NCI-H1930 (cell line): ENCODE measurements at regions not wholly inside any gene's neighbourhood (a gene's known extent, or its start where the extent isn't known, plus 50 kb on each side); places are given as distances from the start of the nearest gene placed in this dataset.

ENCODE experiments used
- DNase-seq, 2 experiments: peaks; one replicate each; lab custom pipeline; 2025; lab: John Stamatoyannopoulos, UW

DNA sequence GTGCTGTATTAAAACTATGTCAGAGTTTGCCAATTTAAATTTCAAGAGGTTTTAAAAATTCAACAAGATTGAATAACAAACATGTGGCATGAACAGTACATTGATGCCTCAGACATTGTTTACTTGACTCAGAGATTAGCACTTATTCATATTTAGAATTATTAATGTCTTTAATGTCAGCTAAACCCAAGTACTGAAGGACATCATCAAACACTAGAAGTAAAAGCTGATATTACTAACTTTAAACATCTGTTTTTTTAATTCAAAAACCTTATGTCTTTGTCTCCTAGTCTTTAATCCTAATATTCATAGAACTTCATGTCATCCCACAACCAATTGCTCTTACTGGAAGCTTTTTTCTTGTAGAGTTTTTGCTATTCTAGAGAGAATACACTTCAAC lies 406.2 kb upstream of the PCDH7 start:
- no peak for DNase-seq

DNA sequence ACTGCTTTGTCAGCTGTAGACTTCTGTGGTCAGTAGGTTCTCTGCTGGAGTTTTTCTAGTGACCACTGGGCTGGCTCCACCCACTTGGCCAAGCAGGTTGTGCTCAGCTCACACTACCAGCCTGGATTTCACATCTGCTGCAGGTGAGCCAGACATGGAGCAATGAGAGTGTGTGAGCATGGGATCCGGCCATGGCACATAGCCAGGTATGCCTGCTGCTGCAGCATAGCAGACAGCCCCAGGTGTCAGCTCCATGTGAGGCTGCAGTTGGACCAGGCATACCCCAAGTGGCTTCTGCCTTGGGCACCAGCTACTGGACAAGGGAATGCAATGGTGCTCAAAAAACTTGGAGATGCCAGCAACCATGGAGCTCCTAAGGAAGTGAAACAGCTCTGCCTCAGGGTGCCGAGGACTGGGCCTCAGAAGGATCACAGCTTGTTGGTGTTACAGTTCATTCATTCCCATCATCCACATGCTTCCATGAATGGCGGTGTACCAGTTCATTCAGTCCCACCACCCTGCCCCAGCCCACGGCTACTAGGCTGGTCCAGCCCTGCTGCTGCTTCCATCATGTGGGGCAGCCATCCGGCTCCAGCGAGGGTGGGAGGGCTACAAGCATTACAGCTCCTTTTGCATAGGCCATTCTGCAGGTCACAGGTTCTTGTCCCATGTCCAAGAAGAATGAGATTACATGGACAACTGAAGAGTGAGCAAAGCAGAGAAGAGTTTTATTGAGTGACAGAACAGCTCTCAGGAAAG lies 389.1 kb upstream of the PCDH7 start:
- no peak for DNase-seq

DNA sequence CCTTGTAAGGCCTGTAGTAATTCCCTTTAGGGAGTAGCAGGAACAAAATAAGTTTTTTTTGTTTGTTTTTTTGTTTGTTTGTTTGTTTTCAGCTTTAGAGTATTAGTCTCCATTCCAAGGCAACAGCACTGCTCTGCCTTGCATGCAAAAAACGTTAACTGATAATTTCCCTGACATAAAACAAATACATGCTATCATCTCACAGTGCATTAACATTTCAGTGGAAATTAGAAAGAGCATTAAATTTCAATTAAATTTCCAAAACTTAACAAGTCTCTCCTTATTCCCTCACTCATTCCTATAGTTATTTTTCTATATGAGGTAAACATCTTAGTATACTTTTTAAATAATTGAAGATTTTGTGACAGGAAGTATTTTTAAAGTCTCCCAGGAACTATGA lies 378.4 kb upstream of the PCDH7 start:
- DNase-seq, result no peak

DNA sequence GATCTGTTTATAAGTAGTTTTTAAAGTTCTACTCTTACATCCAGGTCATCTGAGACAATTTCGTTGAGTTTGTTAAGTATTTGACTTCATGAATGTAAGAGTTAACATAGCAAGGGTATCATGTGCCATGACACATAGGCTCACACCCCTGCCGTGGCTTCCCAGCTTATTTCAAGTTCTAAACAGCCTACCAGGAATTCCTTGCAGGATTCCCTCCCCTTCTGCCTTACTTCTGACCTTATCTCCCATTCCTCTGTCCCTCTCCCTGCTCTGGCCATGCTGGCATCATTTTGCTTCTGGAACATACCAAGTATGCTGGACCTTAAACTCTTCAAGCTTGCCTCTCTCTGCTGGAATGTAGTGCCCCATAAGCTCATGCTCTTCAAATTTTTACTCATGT lies 369.9 kb upstream of the PCDH7 start:
- DNase-seq, result no peak

DNA sequence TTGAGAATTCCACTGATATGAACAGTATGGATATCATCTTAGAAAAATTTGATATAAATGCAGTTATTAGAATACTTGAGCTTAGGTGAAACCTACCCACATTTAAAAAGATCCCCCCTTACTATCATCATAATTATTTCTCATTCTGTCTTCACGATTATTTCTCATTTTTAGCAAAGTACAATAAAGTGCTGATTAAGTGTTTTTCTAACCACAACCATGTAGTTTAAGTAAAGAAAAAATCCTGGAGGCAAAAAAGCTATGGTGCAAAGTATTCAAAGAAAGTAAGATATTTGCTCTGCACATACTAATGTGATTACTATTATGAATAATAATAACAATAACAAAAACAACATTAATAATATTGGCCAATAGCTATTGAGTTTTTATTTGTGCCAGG lies 365.6 kb upstream of the PCDH7 start:
- DNase-seq, result no peak

DNA sequence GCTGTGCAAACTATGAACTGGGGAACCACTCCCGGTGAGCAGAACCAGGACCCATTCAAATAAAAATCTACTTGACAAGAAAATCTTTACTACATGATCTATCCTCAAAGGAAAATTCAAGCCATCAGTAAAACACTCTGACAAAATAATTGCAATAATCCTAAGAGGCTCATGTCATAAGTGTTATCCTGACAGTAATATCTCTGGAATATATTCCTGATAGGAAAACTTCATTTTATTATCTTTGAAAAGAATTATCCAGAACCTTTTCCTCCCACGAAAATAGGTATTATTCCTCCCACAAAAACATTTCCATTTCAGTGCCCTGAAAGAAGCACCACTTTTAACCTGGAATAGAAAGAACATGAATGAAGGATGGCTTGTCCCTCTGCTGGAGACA lies 357.7 kb upstream of the PCDH7 start:
- no peak for DNase-seq

DNA sequence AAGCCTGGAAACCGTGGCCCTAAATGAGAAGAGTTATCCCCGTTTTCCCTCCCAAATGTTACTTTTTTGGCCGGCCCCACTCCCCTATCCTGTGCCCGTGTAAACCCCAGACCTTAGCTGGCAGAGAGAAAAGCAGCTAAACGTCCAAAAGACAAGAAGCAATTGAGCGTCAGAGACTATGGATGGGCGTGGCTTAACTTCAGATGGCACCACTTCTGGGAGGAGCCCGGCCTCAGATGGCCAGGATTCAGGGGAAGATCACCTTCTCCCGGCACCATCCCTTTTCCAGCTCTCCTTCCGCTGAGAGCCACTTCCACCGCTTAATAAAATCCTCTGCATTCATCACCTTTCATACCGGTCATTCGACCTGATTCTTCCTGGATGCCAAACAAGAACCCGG lies 350.1 kb upstream of the PCDH7 start:
- no peak for DNase-seq

DNA sequence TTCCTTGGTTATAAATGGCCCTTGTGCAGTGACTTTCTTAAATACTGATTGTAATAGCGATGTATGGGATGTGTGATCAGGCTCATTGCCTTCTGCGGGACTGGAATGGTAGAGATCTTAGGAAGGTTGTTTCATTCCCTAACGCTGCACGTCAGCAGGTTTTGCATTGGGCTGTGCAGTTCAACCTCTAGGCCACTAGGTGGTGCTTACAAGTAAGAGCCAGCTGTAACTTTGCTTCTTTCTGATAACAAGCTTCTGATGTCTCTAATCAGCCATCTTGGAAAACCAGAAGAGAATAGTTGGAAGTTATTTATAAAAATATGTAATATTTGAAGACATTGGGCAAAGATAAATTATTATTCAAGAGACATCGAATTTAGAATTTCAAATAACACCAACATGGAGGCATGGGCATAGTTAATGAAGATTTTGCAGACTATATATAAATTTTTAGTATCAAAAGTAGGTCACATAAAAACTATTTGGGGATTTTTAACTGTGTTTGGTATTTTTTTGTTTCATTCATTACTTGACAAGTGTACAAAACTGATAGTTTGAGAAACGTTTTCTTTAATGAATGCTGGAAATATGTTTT lies 339.7 kb upstream of the PCDH7 start:
- peak in 1 of 2 experiments; percentile 2 for DNase-seq

DNA sequence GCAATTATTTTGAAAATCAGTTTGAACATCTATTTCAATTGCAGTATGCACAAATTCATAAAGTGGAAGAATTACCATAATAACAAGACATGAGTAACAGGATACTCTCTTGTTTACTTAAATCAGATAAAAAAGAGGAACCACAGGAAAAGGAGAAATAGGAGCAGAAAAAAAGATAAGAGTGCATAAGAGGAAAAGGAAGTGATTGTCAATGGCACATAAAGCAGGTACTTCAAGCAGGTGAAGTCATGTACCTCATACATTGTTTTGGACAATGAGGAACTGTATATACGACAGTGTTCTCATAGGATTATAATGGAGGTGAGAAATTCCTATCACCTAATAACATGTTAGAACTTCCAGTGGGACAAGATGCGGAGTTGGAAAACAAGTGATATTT lies 334.5 kb upstream of the PCDH7 start:
- no peak for DNase-seq

DNA sequence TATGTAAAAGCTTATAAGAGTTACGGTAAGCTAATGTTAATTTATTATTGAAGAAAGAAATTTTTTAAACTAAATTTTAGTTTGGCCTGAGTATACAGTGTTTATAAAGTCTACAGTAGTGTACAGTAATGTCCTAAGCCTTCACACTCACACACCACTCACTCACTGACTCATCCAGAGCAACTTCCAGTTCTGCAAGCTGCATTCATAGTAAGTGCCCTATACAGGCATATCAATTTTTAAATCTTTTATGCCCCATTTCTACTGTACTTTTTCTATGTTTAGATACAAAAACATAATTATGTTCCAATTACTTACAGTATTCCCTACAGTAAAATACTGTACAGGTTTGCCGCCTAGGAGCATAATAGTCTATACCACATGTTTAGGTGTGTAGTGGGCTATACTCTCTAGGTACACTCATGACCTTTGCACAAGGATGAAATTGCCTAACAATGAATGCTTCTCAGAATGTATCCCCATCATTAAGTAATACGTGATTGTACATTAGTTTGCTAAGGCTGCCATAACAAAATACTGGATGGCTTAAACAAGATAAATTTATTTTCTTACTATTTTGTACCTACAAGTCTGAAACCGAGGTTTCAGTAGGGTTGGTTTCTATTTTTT lies 333.8 kb upstream of the PCDH7 start:
- DNase-seq, result no peak

DNA sequence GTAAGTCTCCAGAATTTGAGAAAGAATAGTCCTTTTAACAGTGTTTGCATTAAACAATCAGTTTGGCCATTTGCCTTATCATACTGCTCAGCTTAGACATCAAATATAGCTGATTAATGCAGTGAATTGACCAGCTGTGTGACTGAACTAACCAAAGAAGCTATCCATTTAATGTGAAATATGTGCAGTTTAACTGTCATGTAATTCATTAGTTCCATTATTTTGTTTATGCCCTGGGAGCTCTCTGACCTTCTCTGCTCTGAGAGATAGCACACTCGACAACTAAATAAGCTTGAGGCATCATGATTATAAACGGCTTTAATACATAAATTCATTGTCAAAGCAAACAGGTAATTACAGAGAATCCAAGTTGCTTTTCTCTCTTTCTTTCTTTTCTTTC lies 324.3 kb upstream of the PCDH7 start:
- no peak for DNase-seq

DNA sequence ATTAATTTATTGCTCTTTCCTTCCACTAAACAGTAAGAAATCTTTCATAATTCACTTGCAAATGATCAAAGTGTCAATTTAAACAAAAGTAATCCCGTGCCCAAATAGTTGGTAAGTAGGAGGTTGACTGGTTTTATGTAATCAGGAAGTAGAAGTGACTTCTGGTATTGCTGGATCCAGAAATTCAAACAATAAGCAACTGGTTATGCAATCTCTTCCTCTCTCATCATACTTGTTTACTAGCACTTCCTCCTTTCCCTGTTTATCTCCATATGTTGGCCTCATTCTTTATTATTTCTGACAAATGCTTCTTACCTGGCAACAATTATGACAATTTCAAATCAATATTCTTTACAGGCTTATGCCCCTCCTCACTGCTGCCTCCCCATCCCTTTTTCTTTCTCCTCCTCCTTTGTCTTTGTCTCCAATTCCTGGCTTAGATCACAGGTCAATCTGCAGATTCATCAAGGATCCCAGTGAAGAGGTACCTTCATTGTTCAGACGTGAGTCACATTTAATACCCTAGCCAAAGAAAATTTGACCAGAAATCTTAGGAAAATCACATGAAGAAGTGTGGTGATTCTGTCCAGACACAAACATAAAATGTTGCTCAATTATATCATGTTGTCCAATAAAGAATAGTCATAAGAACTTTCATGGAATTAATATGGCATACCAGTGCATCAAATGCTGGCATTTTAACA lies 323.2 kb upstream of the PCDH7 start:
- DNase-seq, result no peak

DNA sequence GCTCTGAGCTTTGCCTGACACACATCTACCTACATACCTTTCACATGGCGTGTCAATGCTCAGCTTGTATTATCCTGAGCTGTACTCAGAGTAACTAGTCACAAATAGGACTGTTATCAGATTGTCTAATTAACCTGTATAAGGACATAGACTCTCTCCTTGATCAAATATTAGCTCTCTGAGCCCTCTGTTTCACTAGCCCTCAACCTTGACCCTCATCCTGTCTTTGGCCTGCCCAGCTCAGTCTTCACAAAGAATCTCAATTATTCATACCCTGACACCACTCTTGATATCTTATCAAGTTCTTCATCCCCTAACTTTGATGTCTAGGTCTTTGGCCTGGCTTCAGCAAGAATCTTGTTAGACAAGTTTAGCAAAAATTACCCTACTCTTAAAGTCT lies 320.7 kb upstream of the PCDH7 start:
- no peak for DNase-seq

DNA sequence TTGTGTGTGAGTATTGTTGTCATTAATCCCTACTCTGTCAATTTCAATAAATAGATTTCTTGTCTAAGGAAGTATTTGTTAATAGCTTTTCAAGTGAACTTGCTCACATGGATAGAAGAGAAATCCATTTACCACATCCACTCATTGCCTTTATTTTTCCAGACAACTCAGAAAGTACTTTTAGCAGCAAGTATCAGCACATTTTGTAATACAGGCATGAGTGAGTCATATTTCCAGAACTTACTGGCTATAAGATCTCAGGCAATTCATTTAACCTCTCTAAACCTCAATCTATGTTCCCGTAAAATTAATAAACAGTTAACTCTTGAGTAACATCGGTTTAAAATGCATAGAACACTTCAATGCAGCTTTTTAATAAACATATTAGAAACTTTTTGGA lies 317.9 kb upstream of the PCDH7 start:
- DNase-seq, result no peak

DNA sequence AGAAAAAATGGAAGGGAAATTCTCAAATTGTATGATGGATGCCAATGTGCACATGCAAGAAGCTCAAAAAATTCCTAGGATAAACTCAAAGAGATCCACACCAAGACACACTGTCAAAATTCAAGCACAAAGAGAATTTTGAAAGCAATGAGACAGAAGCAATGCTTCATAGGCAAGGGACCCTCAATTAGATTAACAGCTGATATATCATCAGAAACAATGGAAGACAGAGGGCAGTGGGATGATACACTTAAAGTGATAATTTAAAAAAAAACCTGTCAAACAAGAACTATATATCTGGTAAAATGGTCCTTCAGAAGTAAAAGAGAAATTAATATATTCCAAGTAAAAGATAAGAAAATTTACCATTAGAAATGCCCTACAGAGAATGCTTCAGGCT lies 306.3 kb upstream of the PCDH7 start:
- no peak for DNase-seq

DNA sequence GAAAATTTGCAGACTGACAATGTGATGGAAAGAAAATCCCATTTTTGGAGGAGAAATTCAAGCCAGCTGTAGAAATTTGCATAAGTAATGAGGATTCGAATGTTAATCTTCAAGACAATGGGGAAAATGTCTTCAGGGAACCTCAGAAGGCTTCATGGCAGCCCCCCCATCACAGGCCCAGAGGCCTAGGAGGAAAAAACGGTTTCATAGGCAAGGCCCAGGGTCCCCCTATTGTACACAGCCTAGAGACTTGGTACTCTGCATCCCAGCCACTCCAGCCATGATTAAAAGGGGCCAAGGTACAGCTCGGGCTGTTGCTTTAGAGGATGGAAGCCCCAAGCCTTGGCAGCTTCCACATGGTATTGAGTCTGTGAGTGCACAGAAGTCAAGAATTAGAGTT lies 303.6 kb upstream of the PCDH7 start:
- no peak for DNase-seq

DNA sequence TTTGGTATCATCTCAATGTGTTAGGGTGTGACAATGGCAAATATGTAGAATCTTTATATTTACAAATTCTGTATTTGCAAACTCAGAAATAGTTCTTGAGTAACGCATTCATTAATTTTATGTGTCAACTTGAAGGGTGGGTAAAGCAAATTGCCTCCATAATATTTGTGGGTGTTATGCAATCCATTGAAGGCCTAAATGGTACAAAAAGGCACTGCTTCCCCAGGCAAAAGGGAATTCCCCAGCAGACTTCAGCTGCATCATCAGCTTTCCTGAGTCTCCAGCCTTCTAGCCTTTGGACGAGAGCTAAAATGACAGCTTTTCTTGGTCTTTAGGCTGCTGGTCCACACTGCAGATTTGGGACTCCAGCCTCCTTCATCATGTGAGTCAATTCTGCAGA lies 292.2 kb upstream of the PCDH7 start:
- DNase-seq, result no peak

DNA sequence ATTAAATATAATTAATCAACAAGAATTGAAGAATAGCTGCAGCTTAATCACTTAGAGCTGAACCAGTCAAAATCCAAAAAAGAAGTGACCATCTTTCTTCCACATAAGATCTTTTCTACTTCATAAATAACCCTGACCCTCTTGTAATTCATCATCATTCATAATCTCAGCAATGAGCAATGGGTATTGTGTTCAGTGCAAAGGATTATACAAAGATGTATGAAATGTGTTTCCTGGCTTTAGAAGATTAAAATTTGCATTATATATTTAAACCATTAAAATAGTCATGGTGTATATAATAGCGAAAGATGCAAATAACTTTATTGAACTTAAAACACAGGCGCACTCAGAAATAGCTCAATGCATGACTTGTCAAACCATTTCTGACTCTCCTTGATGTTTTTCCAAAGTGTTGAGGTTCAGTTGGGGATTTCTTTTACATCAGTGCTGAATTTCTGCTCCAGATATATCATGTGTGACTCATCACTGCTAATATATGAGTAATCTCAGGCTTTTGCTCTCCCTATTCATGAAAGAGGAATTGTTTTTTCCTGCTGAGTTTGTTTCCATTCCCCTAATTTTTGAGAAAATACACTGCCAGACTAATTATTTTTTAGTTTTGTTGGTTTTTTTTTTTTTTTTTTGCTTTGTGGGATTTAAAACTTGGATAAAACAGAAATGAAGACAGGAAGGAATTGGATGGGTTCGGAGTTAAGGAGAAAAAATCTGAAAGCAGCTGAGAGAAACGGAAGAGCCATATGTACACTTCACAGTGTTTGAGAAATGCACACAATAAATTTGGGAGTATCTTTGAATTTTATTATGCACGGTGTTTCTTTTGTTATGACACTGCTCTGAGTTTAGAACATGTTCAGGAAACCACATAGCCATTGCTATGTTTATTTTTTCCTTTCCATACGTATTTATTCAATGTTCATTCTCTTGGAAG lies 290.1 kb upstream of the PCDH7 start:
- no peak for DNase-seq

DNA sequence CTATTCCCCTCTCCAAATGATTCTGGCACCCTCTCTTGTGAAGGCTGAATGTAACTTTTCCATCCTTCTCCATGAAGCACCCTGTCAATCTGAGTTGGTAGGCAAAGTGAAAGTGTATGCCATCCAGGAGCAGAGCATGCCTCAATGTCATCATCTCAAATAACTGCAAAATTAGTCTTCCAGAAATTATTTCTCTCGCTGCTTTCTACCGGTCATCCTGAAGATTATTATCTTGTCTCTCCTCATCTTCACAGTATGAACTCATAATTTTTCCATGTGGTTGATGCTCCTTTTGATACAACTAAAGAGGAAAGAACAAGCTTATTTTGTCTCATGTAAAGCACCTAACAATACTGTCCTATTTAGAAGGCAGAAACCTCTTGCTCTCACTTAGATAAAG lies 285.5 kb upstream of the PCDH7 start:
- no peak for DNase-seq

DNA sequence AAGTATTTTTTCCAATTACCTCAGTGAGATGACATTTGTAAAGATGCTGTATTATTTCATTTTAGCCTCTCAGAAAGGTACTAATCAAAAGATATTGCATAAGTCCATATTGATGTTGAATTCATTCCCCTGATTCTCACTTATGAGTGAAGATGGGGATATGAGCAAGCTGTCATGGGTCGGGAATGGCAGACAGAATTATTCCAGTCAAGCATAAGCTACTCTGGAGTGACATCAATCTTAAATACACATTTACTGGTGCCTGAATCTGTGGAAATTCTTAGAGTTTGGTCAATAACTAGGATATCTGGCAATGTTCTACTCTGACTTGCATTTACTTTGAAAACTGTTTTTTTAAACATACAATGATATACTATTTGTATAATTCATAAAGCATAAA lies 283.8 kb upstream of the PCDH7 start:
- no peak for DNase-seq

DNA sequence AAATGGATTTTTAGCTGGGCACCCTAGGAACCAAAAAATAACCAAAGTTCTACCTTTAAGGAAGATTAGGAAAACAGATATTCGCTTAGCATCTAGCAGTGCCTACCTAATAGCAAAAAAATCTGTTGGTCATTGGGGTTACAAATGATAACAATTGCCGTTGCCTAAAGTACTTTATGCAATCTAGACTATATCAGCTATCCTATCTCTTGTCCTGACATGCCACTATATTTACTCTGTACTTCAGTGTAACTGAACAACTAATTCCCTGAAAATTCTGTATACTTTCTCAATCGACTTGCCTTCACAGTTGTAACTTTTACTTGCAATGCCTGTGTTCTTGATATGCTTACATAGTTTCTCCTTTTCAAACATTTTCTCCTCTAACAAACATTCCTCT lies 282.9 kb upstream of the PCDH7 start:
- DNase-seq, result no peak

DNA sequence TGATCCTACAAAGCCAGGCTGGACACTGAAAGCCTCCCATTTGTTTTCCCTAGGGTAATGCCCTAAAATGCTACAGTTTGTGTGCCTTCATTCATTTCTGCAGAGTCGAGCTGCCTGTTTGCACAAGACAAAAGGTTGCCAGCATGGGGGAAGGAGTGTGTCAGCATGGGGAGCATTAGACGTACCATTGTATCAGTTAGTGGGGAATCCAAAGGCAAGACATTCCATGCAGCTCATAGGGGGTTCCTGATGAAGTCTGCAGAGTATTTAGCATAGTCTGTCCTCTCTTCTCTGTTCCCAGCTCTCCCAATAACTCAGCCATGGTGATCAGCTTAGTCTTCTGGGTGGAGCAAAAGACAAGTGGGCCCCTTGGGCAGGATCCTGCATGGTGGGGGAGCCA lies 276.9 kb upstream of the PCDH7 start:
- DNase-seq, result no peak
